ENCODE measurements at regions not wholly inside any gene's neighbourhood (a gene's known extent, or its start where the extent isn't known, plus 50 kb on each side); places are given as distances from the start of the nearest gene placed in this dataset.

GRCh38 chr1:232163533-232163932 is 466.4 kb downstream of the SIPA1L2 start:
- TF ChIP-seq, protein P1, sequence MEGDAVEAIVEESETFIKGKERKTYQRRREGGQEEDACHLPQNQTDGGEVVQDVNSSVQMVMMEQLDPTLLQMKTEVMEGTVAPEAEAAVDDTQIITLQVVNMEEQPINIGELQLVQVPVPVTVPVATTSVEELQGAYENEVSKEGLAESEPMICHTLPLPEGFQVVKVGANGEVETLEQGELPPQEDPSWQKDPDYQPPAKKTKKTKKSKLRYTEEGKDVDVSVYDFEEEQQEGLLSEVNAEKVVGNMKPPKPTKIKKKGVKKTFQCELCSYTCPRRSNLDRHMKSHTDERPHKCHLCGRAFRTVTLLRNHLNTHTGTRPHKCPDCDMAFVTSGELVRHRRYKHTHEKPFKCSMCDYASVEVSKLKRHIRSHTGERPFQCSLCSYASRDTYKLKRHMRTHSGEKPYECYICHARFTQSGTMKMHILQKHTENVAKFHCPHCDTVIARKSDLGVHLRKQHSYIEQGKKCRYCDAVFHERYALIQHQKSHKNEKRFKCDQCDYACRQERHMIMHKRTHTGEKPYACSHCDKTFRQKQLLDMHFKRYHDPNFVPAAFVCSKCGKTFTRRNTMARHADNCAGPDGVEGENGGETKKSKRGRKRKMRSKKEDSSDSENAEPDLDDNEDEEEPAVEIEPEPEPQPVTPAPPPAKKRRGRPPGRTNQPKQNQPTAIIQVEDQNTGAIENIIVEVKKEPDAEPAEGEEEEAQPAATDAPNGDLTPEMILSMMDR (IDR thresholded peaks at IDR 0.05; ENCODE audit: low read depth, low read length, poor library complexity, severe bottlenecking) = no peak
- TF ChIP-seq EZH2phosphoT487 (IDR thresholded peaks at IDR 0.05; ENCODE audit: borderline replicate concordance, low read length) = no peak

All from DOHH2 (cell line).